RWPE1 (cell line): ENCODE measurements at regions not wholly inside any gene's neighbourhood (a gene's known extent, or its start where the extent isn't known, plus 50 kb on each side); places are given as distances from the start of the nearest gene placed in this dataset.
A peak's percentile ranks its signal among the peaks of the same experiment; 100 is the strongest.

Experiments
- CTCF ChIA-PET: fragments of 350-600 bp; sonication (Branson Sonifier 250); formaldehyde crosslinking; extraction: SDS; loops from one replicate; lab custom pipeline; 2021; lab: Yijun Ruan, JAX
- POLR2A ChIA-PET: fragments of 400-600 bp; formaldehyde crosslinking; extraction: SDS; loops from one replicate; lab custom pipeline; 2020; ENCODE audit warnings: antibody characterized with exemption; ENCODE audit not compliant: low non-redundant PET; lab: Yijun Ruan, JAX
- DNase-seq: peaks from one replicate; pipeline ENCODE4 v3.0.0; 2012; ENCODE audit warnings: low spot score
- H3K27ac ChIP-seq: fragments of 450-650 bp; 2 replicates; pipeline ENCODE4 v1.5.1; 2017
- CTCF ChIP-seq: fragments of 450-650 bp; conservative IDR thresholded peaks from 2 replicates; pipeline ENCODE4 v1.5.1; 2017; ENCODE audit warnings: low read depth, mild to moderate bottlenecking

GRCh38 chr1:94722181-94722580 is 98.0 kb upstream of the SLC44A3 start:
- POLR2A ChIA-PET: no interaction called here
- DNase-seq: no peak
- no peak overlapping the region for H3K27ac ChIP-seq
- CTCF ChIA-PET: no interaction called here
- TF ChIP-seq CTCF: no peak

- CTCF ChIA-PET: no interaction called here
- DNase-seq: no peak
- POLR2A ChIA-PET: no interaction called here
- no peak overlapping the region for H3K27ac ChIP-seq
- no peak for TF ChIP-seq CTCF
Observed at GRCh38 chr1:94721240-94721639, 98.9 kb upstream of the SLC44A3 start.

GRCh38 chr1:94719926-94720793 is 100.0 kb upstream of the SLC44A3 start:
- ChIA-PET CTCF (no interaction called here), POLR2A (no interaction called here)
- TF ChIP-seq CTCF: no peak
- no peak for DNase-seq
- H3K27ac ChIP-seq: no peak overlapping the region

- TF ChIP-seq CTCF: no peak
- ChIA-PET CTCF (no interaction called here), POLR2A (no interaction called here)
- DNase-seq: no peak
- H3K27ac ChIP-seq: no peak overlapping the region
Observed at GRCh38 chr1:94716965-94717364, 103.2 kb upstream of the SLC44A3 start.

GRCh38 chr1:94715321-94715720 is 104.8 kb upstream of the SLC44A3 start:
- DNase-seq: no peak
- no peak for TF ChIP-seq CTCF
- POLR2A ChIA-PET: no interaction called here
- CTCF ChIA-PET: no interaction called here
- no peak overlapping the region for H3K27ac ChIP-seq

GRCh38 chr1:94714552-94714951 is 105.6 kb upstream of the SLC44A3 start:
- DNase-seq: no peak
- peak overlapping the region; percentile 63 for H3K27ac ChIP-seq
- ChIA-PET POLR2A (no interaction called here), CTCF (no interaction called here)
- TF ChIP-seq CTCF: no peak
